SK-N-SH (cell line): ENCODE measurements at regions not wholly inside any gene's neighbourhood (a gene's known extent, or its start where the extent isn't known, plus 50 kb on each side); places are given as distances from the start of the nearest gene placed in this dataset.

Experiments
- CTCF ChIA-PET: fragments of 300-600, 350-600 bp; formaldehyde crosslinking; extraction: SDS; loops from one replicate; lab custom pipeline; 2021; lab: Yijun Ruan, JAX
- POLR2A ChIA-PET: fragments of 350-600 bp; sonication (Branson Sonifier 250); formaldehyde crosslinking; extraction: SDS; loops from one replicate; lab custom pipeline; 2020; ENCODE audit warnings: antibody characterized with exemption, inconsistent platforms; lab: Yijun Ruan, JAX
- DNase-seq: peaks from one replicate; pipeline ENCODE4 v3.0.0; 2012
- H2AFZ ChIP-seq: fragments of 200-600 bp; sonication (generic); 2 replicates; pipeline ENCODE4 v1.8.1; 2016; ENCODE audit warnings: antibody characterized with exemption, mild to moderate bottlenecking, low read depth
- H3F3A ChIP-seq: fragments of 200-600 bp; sonication (generic); replicated peaks from 2 replicates; pipeline ENCODE3; 2016; ENCODE audit warnings: antibody characterized with exemption, mild to moderate bottlenecking; ENCODE audit not compliant: insufficient read depth
- H3K27ac ChIP-seq, 2 experiments: fragments of 200-500 bp in 1 of 2; fragments of 200-600 bp in 1 of 2; sonication (Bioruptor generic) in 1 of 2; sonication (generic), shearing (Covaris generic) in 1 of 2; 2 replicates each; pipeline versions ENCODE4 v1.5.1 to v1.6.1; 2014 to 2016; ENCODE audit warnings: low read depth in 2 of 2, inconsistent platforms in 1 of 2, low read length in 1 of 2, mild to moderate bottlenecking in 1 of 2, mixed read lengths in 1 of 2
- H3K27me3 ChIP-seq: fragments of 200-600 bp; sonication (generic), shearing (Covaris generic); 2 replicates; pipeline ENCODE4 v1.6.1; 2016; ENCODE audit warnings: mixed run types; ENCODE audit not compliant: insufficient read depth
- H3K36me3 ChIP-seq, 2 experiments: fragments of 200-500 bp in 1 of 2; fragments of 200-600 bp in 1 of 2; sonication (Bioruptor generic) in 1 of 2; sonication (generic) in 1 of 2; replicated peaks in 1 of 2; 2 replicates each; pipeline versions ENCODE3 to v1.5.1; 2014 to 2016; ENCODE audit warnings: low read length in 1 of 2, mild to moderate bottlenecking in 1 of 2; ENCODE audit not compliant: insufficient read depth in 2 of 2, control insufficient read depth in 1 of 2
- H3K4me1 ChIP-seq, 2 experiments: fragments of 200-500 bp in 1 of 2; fragments of 200-600 bp in 1 of 2; sonication (Bioruptor generic) in 1 of 2; sonication (generic), shearing (Covaris generic) in 1 of 2; 2 replicates each; pipeline versions ENCODE4 v1.5.1 to v1.6.1; 2014 to 2016; ENCODE audit warnings: low read depth in 1 of 2, low read length in 1 of 2, mixed run types in 1 of 2; ENCODE audit not compliant: insufficient read depth in 2 of 2, control insufficient read depth in 1 of 2
- H3K4me2 ChIP-seq: fragments of 200-600 bp; sonication (generic), shearing (Covaris generic); 2 replicates; pipeline ENCODE4 v1.6.1; 2017; ENCODE audit warnings: mixed run types
- H3K4me3 ChIP-seq, 2 experiments: fragments of 200-500 bp in 1 of 2; fragments of 200-600 bp in 1 of 2; sonication (Bioruptor generic) in 1 of 2; sonication (generic), shearing (Covaris generic) in 1 of 2; 2 replicates each; pipeline versions ENCODE4 v1.5.1 to v1.8.1; 2014 to 2016; ENCODE audit warnings: low read depth in 2 of 2, inconsistent platforms in 1 of 2, low read length in 1 of 2, mild to moderate bottlenecking in 1 of 2, mixed read lengths in 1 of 2, moderate library complexity in 1 of 2
- H3K79me2 ChIP-seq: fragments of 200-600 bp; sonication (generic); 2 replicates; pipeline ENCODE4 v1.8.1; 2017; ENCODE audit warnings: mild to moderate bottlenecking; ENCODE audit not compliant: insufficient read depth
- H3K9ac ChIP-seq: fragments of 200-600 bp; sonication (generic); 2 replicates; pipeline ENCODE4 v1.6.1; 2017; ENCODE audit warnings: mixed run types
- H3K9me2 ChIP-seq: fragments of 200-600 bp; sonication (generic); 2 replicates; pipeline ENCODE4 v1.6.1; 2017; ENCODE audit warnings: mixed run types
- H3K9me3 ChIP-seq: fragments of 200-600 bp; sonication (generic); 2 replicates; pipeline ENCODE4 v1.6.1; 2017; ENCODE audit warnings: mixed run types, mild to moderate bottlenecking, moderate library complexity
- H4K20me1 ChIP-seq: fragments of 200-600 bp; sonication (generic); 2 replicates; pipeline ENCODE4 v1.6.1; 2017; ENCODE audit warnings: mild to moderate bottlenecking, mixed run types; ENCODE audit not compliant: insufficient read depth
- ELF1 ChIP-seq: IDR thresholded peaks from 2 replicates; pipeline ENCODE4 v1.4.0; 2012
- EP300 ChIP-seq, 2 experiments: IDR thresholded peaks; 2 replicates each; pipeline versions ENCODE4 v1.4.0 to v1.6.1; 2012; ENCODE audit warnings: borderline replicate concordance in 1 of 2, low read depth in 1 of 2, low read length in 1 of 2
- EZH2phosphoT487 ChIP-seq: fragments of 200-600 bp; sonication (generic); IDR thresholded peaks from 2 replicates; pipeline ENCODE4 v1.6.1; 2017; ENCODE audit warnings: low read depth, mixed run types, mild to moderate bottlenecking, antibody characterized with exemption, moderate library complexity, borderline replicate concordance
- FOXJ3 ChIP-seq: sonication (generic); formaldehyde crosslinking; IDR thresholded peaks from 2 replicates; pipeline ENCODE4 v1.5.1; 2020; ENCODE audit warnings: mild to moderate bottlenecking, missing genetic modification reagents
- FOXM1 ChIP-seq: IDR thresholded peaks from 2 replicates; pipeline ENCODE4 v1.4.0; 2012; ENCODE audit warnings: low read depth, mild to moderate bottlenecking
- MXI1 ChIP-seq: IDR thresholded peaks from 2 replicates; pipeline ENCODE4 v1.6.1; 2012; ENCODE audit warnings: mild to moderate bottlenecking, low read depth, low read length, improper control_type of control experiment
- NFIC ChIP-seq: IDR thresholded peaks from 2 replicates; pipeline ENCODE4 v1.4.0; 2012; ENCODE audit warnings: borderline replicate concordance
- RFX5 ChIP-seq: IDR thresholded peaks from 2 replicates; pipeline ENCODE4 v1.6.1; 2012; ENCODE audit warnings: mild to moderate bottlenecking, improper control_type of control experiment, low read length
- RXRA ChIP-seq: IDR thresholded peaks from 2 replicates; pipeline ENCODE4 v1.4.0; 2012; ENCODE audit warnings: low read depth, mild to moderate bottlenecking, borderline replicate concordance
- TAF1 ChIP-seq: IDR thresholded peaks from 2 replicates; pipeline ENCODE4 v1.6.1; 2012; ENCODE audit warnings: low read depth, mild to moderate bottlenecking, low read length, moderate library complexity, borderline replicate concordance
- YY1 ChIP-seq: IDR thresholded peaks from 2 replicates; pipeline ENCODE4 v1.4.0; 2012; ENCODE audit warnings: low read depth, mild to moderate bottlenecking
- WGBS: methylation state at CpG from one replicate; pipeline ENCODE4 v1.1.6; 2017; ENCODE audit warnings: low lambda C conversion rate; 5-methylcytosine and 5-hydroxymethylcytosine counted together
- TF ChIP-seq, protein P1 (sequence below): IDR thresholded peaks from 2 replicates; pipeline ENCODE4 v1.6.1; 2012; ENCODE audit warnings: mild to moderate bottlenecking, low read depth, low read length, moderate library complexity
- TF ChIP-seq, protein P2 (sequence below): fragments of 150-350 bp; IDR thresholded peaks from 2 replicates; pipeline ENCODE4 v1.6.1; 2017; ENCODE audit warnings: antibody characterized with exemption, low read length, low read depth, borderline replicate concordance
- TF ChIP-seq, protein P3 (sequence below): fragments of 200-600 bp; sonication (generic); IDR thresholded peaks from 2 replicates; pipeline ENCODE4 v1.6.1; 2017; ENCODE audit warnings: antibody characterized with exemption, mild to moderate bottlenecking, moderate library complexity
- TF ChIP-seq, protein P4 (sequence below): IDR thresholded peaks from 2 replicates; pipeline ENCODE4 v1.4.0; 2012; ENCODE audit warnings: low read depth, borderline replicate concordance
- TF ChIP-seq, protein P5 (sequence below): fragments of 150-350 bp; IDR thresholded peaks from 2 replicates; pipeline ENCODE4 v1.6.1; 2016; ENCODE audit warnings: mild to moderate bottlenecking, low read depth, low read length

DNA sequence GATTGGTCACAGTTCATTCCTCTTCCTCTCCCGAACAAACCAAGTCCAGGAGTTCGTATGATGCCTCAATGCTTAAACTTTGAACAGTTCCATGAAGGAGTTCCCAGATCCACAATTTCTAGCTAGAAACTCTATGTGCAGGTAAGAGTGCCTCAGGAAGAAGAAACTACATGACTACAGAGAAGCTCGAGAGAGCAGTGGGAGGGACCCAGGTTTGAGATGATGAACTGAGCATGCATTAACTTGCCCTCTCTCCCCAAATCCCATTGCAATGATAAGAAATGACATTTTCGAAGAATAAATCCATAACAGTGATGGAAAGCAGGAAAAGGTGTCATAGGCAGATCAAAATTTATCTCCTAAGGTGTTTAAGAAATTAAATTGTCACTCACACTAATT lies 140.6 kb upstream of the JCAD start (continued):
- TF ChIP-seq, protein P1, sequence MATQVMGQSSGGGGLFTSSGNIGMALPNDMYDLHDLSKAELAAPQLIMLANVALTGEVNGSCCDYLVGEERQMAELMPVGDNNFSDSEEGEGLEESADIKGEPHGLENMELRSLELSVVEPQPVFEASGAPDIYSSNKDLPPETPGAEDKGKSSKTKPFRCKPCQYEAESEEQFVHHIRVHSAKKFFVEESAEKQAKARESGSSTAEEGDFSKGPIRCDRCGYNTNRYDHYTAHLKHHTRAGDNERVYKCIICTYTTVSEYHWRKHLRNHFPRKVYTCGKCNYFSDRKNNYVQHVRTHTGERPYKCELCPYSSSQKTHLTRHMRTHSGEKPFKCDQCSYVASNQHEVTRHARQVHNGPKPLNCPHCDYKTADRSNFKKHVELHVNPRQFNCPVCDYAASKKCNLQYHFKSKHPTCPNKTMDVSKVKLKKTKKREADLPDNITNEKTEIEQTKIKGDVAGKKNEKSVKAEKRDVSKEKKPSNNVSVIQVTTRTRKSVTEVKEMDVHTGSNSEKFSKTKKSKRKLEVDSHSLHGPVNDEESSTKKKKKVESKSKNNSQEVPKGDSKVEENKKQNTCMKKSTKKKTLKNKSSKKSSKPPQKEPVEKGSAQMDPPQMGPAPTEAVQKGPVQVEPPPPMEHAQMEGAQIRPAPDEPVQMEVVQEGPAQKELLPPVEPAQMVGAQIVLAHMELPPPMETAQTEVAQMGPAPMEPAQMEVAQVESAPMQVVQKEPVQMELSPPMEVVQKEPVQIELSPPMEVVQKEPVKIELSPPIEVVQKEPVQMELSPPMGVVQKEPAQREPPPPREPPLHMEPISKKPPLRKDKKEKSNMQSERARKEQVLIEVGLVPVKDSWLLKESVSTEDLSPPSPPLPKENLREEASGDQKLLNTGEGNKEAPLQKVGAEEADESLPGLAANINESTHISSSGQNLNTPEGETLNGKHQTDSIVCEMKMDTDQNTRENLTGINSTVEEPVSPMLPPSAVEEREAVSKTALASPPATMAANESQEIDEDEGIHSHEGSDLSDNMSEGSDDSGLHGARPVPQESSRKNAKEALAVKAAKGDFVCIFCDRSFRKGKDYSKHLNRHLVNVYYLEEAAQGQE, result no peak
- TF ChIP-seq EZH2phosphoT487, result no peak
- no peak for TF ChIP-seq RFX5

DNA sequence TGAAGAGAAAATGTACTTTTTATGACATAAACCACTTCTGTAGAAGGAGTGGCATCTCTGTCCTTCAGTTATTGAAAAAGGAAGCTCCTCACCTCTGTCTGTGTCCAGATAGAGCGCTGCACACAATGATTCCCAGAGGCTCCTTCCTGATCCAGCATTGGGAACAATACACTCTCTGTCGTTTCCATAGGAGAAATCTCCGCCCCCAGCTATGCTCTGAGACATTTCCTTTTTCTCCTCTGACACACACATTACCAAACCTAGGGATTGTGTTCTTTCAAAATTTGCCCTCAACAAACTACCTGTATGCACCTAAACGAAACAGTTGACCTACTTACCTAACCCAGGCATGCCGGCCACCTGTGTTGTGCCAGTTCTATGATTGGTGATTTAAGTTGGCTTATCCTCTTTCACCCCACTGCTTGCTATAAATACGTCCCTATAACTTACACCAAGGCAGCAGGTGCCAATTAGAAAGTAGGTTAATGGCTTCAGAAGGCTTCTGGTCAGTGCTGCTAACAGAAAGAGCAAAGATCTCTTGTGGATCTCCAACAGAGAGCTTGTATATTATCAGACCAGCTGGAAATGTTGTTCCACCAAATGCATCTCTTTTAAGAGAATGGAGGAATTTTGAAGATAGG lies 140.1 kb upstream of the JCAD start:
- ChIA-PET CTCF (no interaction called here), POLR2A (no interaction called here)
- H3K4me2 ChIP-seq, result no peak overlapping the region
- no peaks in the 10 kb centered on the region for H3K27me3 ChIP-seq
- no peak overlapping the region for H3K27ac ChIP-seq
- peaks cover 0 to 4% of the 10 kb centered on the region in 2 experiments for H3K36me3 ChIP-seq
- no peaks in the 10 kb centered on the region; the same call in 1 of the 2 replicates for H3K9me2 ChIP-seq
- no peaks in the 10 kb centered on the region for H4K20me1 ChIP-seq
- H3K4me3 ChIP-seq, result no peak overlapping the region
- H3F3A ChIP-seq, result no peaks in the 10 kb centered on the region
- 57% methylated on average over 6 of the region's 6 CpGs for WGBS
- TF ChIP-seq EP300 (IDR thresholded peaks at IDR 0.05; ENCODE audit: borderline replicate concordance in 1 of 2, low read depth in 1 of 2, low read length in 1 of 2), result no peak
- TF ChIP-seq TAF1, result no peak
- TF ChIP-seq, protein P2, sequence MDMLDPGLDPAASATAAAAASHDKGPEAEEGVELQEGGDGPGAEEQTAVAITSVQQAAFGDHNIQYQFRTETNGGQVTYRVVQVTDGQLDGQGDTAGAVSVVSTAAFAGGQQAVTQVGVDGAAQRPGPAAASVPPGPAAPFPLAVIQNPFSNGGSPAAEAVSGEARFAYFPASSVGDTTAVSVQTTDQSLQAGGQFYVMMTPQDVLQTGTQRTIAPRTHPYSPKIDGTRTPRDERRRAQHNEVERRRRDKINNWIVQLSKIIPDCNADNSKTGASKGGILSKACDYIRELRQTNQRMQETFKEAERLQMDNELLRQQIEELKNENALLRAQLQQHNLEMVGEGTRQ, result no peak
- no peak for TF ChIP-seq FOXM1
- TF ChIP-seq MXI1, result no peak
- TF ChIP-seq RFX5, result no peak
- TF ChIP-seq, protein P3, sequence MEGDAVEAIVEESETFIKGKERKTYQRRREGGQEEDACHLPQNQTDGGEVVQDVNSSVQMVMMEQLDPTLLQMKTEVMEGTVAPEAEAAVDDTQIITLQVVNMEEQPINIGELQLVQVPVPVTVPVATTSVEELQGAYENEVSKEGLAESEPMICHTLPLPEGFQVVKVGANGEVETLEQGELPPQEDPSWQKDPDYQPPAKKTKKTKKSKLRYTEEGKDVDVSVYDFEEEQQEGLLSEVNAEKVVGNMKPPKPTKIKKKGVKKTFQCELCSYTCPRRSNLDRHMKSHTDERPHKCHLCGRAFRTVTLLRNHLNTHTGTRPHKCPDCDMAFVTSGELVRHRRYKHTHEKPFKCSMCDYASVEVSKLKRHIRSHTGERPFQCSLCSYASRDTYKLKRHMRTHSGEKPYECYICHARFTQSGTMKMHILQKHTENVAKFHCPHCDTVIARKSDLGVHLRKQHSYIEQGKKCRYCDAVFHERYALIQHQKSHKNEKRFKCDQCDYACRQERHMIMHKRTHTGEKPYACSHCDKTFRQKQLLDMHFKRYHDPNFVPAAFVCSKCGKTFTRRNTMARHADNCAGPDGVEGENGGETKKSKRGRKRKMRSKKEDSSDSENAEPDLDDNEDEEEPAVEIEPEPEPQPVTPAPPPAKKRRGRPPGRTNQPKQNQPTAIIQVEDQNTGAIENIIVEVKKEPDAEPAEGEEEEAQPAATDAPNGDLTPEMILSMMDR, result no peak
- no peak for TF ChIP-seq FOXJ3
- TF ChIP-seq ELF1, result no peak
- TF ChIP-seq, protein P1, result no peak
- TF ChIP-seq YY1, result no peak
- TF ChIP-seq, protein P4, sequence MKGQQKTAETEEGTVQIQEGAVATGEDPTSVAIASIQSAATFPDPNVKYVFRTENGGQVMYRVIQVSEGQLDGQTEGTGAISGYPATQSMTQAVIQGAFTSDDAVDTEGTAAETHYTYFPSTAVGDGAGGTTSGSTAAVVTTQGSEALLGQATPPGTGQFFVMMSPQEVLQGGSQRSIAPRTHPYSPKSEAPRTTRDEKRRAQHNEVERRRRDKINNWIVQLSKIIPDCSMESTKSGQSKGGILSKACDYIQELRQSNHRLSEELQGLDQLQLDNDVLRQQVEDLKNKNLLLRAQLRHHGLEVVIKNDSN, result no peak
- no peak for TF ChIP-seq RXRA
- TF ChIP-seq, protein P5, sequence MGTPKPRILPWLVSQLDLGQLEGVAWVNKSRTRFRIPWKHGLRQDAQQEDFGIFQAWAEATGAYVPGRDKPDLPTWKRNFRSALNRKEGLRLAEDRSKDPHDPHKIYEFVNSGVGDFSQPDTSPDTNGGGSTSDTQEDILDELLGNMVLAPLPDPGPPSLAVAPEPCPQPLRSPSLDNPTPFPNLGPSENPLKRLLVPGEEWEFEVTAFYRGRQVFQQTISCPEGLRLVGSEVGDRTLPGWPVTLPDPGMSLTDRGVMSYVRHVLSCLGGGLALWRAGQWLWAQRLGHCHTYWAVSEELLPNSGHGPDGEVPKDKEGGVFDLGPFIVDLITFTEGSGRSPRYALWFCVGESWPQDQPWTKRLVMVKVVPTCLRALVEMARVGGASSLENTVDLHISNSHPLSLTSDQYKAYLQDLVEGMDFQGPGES, result no peak
- no peak for TF ChIP-seq NFIC
- H3K9me3 ChIP-seq, result peaks cover 15% of the 10 kb centered on the region
- H3K79me2 ChIP-seq, result no peaks in the 10 kb centered on the region
- no peak overlapping the region for H3K9ac ChIP-seq
- DNase-seq, result no peak
- 0 out of 2 replicates have a peak overlapping the region, but pooled peaks have one; percentile 45 for H2AFZ ChIP-seq
- no peaks in the 10 kb centered on the region for H3K4me1 ChIP-seq
